IMR-90 (cell line): ENCODE measurements at regions not wholly inside any gene's neighbourhood (a gene's known extent, or its start where the extent isn't known, plus 50 kb on each side); places are given as distances from the start of the nearest gene placed in this dataset.

Experiments
- FOS ChIP-seq: fragments of 150-350 bp; IDR thresholded peaks from 2 replicates; pipeline ENCODE4 v1.6.1; 2016; ENCODE audit warnings: low read depth, low read length
- RFX5 ChIP-seq: IDR thresholded peaks from 2 replicates; pipeline ENCODE4 v1.8.0; 2012; ENCODE audit warnings: low read depth, mild to moderate bottlenecking, low read length, moderate library complexity
- TF ChIP-seq, protein P1 (sequence below): conservative IDR thresholded peaks from 2 replicates; pipeline ENCODE4 v1.5.1; 2012; ENCODE audit warnings: mild to moderate bottlenecking, low read depth, low read length, improper control_type of control experiment

- TF ChIP-seq, protein P1, sequence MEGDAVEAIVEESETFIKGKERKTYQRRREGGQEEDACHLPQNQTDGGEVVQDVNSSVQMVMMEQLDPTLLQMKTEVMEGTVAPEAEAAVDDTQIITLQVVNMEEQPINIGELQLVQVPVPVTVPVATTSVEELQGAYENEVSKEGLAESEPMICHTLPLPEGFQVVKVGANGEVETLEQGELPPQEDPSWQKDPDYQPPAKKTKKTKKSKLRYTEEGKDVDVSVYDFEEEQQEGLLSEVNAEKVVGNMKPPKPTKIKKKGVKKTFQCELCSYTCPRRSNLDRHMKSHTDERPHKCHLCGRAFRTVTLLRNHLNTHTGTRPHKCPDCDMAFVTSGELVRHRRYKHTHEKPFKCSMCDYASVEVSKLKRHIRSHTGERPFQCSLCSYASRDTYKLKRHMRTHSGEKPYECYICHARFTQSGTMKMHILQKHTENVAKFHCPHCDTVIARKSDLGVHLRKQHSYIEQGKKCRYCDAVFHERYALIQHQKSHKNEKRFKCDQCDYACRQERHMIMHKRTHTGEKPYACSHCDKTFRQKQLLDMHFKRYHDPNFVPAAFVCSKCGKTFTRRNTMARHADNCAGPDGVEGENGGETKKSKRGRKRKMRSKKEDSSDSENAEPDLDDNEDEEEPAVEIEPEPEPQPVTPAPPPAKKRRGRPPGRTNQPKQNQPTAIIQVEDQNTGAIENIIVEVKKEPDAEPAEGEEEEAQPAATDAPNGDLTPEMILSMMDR = no peak
- TF ChIP-seq FOS = no peak
- no peak for TF ChIP-seq RFX5
Measured at GRCh38 chr5:164466033-164466432, 960.6 kb downstream of the MAT2B start.
